ENCODE measurements at regions not wholly inside any gene's neighbourhood (a gene's known extent, or its start where the extent isn't known, plus 50 kb on each side); places are given as distances from the start of the nearest gene placed in this dataset.

GRCh38 chr6:74557236-74557635 is 648.6 kb downstream of the COL12A1 start:
- TF ChIP-seq, protein P1, sequence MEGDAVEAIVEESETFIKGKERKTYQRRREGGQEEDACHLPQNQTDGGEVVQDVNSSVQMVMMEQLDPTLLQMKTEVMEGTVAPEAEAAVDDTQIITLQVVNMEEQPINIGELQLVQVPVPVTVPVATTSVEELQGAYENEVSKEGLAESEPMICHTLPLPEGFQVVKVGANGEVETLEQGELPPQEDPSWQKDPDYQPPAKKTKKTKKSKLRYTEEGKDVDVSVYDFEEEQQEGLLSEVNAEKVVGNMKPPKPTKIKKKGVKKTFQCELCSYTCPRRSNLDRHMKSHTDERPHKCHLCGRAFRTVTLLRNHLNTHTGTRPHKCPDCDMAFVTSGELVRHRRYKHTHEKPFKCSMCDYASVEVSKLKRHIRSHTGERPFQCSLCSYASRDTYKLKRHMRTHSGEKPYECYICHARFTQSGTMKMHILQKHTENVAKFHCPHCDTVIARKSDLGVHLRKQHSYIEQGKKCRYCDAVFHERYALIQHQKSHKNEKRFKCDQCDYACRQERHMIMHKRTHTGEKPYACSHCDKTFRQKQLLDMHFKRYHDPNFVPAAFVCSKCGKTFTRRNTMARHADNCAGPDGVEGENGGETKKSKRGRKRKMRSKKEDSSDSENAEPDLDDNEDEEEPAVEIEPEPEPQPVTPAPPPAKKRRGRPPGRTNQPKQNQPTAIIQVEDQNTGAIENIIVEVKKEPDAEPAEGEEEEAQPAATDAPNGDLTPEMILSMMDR (IDR thresholded peaks at IDR 0.05; ENCODE audit: low read depth, low read length, poor library complexity, severe bottlenecking) = no peak
- no peak for TF ChIP-seq EZH2phosphoT487 (IDR thresholded peaks at IDR 0.05; ENCODE audit: borderline replicate concordance, low read length)
